Endothelial cell of umbilical vein (primary cell): ENCODE measurements at regions not wholly inside any gene's neighbourhood (a gene's known extent, or its start where the extent isn't known, plus 50 kb on each side); places are given as distances from the start of the nearest gene placed in this dataset.

Experiments used
- EZH2 ChIP-seq: IDR thresholded peaks from 2 replicates; pipeline ENCODE4 v1.6.1; 2012; ENCODE audit warnings: borderline replicate concordance, low read depth, mild to moderate bottlenecking, moderate library complexity, low read length, inconsistent platforms; ENCODE audit not compliant: severe bottlenecking
- POLR2A ChIP-seq: IDR thresholded peaks from 2 replicates; pipeline ENCODE4 v1.6.1; 2012; ENCODE audit warnings: low read depth, mild to moderate bottlenecking, control low read depth, low read length
- POLR2AphosphoS5 ChIP-seq: IDR thresholded peaks from 2 replicates; pipeline ENCODE4 v1.6.1; 2012; ENCODE audit warnings: low read depth, mild to moderate bottlenecking, control low read depth, low read length, moderate library complexity; ENCODE audit not compliant: insufficient read depth
- TF ChIP-seq, protein P1 (sequence below), 2 donors: IDR thresholded peaks; 1 replicate in 1 of 2; 2 replicates in 1 of 2; pipeline ENCODE4 v1.5.1; 2011; ENCODE audit warnings: low read length in 2 of 2, mild to moderate bottlenecking in 2 of 2, moderate library complexity in 2 of 2, control low read depth in 1 of 2, inconsistent platforms in 1 of 2, low read depth in 1 of 2; ENCODE audit not compliant: insufficient read depth in 1 of 2; ENCODE audit errors: extremely low read depth in 1 of 2
- TF ChIP-seq, protein P2 (sequence below): IDR thresholded peaks from 2 replicates; pipeline ENCODE4 v1.6.1; 2011; ENCODE audit not compliant: insufficient read depth, insufficient read length

DNA sequence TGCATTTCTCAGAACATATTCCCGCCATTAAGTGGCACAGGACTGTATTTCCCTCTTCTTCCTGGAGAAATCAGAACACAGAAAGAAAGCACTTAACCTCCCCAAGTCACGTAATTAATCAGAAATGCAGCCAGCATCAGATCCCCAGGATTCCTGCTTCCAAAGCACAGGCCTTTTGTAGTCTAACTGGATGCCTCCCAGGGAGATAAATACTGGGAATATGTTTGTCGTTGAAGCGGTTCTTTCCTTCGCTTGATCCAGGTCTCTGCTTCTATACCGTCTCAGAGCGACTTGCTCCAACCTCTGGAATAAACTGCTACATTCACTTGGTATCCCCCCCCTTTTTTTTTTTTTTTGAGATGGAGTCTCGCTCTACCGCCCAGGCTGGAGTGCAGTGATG, 198.6 kb downstream of the KBTBD8 start:
- TF ChIP-seq, protein P1, sequence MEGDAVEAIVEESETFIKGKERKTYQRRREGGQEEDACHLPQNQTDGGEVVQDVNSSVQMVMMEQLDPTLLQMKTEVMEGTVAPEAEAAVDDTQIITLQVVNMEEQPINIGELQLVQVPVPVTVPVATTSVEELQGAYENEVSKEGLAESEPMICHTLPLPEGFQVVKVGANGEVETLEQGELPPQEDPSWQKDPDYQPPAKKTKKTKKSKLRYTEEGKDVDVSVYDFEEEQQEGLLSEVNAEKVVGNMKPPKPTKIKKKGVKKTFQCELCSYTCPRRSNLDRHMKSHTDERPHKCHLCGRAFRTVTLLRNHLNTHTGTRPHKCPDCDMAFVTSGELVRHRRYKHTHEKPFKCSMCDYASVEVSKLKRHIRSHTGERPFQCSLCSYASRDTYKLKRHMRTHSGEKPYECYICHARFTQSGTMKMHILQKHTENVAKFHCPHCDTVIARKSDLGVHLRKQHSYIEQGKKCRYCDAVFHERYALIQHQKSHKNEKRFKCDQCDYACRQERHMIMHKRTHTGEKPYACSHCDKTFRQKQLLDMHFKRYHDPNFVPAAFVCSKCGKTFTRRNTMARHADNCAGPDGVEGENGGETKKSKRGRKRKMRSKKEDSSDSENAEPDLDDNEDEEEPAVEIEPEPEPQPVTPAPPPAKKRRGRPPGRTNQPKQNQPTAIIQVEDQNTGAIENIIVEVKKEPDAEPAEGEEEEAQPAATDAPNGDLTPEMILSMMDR (IDR thresholded peaks at IDR 0.05; ENCODE audit: extremely low read depth in 1 of 2, insufficient read depth in 1 of 2, low read depth in 1 of 2, low read length in 2 of 2) = no peak
- TF ChIP-seq POLR2A (no peak), POLR2AphosphoS5 (no peak), EZH2 (no peak)
- TF ChIP-seq, protein P2, sequence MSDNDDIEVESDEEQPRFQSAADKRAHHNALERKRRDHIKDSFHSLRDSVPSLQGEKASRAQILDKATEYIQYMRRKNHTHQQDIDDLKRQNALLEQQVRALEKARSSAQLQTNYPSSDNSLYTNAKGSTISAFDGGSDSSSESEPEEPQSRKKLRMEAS = no peak
